ENCODE measurements at regions not wholly inside any gene's neighbourhood (a gene's known extent, or its start where the extent isn't known, plus 50 kb on each side); places are given as distances from the start of the nearest gene placed in this dataset.

DNA sequence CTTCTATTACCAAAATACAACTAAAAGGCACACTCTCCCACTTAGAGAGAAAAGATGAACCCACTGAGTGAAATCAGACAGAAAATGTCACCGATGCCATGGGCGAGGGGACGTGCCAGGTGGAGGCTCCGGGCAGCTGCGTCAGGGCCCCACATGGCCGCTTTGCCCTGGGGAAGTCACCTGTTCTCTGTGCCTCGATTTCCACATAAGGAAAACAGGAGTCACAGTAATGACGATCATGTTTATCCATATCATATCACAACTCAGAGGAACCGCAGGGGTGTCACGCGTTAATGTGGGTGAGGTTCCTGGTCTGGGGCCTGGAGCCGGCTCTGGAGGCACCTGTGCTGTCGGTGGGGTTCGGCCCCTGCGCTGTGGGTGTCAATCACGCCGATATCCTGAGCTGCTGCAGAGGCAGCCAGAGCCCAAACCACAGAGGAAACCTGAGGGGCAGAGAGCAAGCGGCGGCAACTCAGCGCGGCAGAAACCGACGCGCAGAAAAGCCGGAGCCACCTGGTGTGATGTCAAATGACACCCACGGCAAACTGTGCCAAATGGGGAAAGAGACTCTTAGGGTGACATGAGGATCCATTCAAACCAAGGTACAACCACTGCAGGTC, 243.7 kb downstream of the BRD1 start:
- no peak for TF ChIP-seq EZH2phosphoT487 (IDR thresholded peaks at IDR 0.05; ENCODE audit: borderline replicate concordance, low read length)
- no peak for TF ChIP-seq EZH2 (IDR thresholded peaks at IDR 0.05; ENCODE audit: low read length, unreplicated experiment)
- TF ChIP-seq, protein P1, sequence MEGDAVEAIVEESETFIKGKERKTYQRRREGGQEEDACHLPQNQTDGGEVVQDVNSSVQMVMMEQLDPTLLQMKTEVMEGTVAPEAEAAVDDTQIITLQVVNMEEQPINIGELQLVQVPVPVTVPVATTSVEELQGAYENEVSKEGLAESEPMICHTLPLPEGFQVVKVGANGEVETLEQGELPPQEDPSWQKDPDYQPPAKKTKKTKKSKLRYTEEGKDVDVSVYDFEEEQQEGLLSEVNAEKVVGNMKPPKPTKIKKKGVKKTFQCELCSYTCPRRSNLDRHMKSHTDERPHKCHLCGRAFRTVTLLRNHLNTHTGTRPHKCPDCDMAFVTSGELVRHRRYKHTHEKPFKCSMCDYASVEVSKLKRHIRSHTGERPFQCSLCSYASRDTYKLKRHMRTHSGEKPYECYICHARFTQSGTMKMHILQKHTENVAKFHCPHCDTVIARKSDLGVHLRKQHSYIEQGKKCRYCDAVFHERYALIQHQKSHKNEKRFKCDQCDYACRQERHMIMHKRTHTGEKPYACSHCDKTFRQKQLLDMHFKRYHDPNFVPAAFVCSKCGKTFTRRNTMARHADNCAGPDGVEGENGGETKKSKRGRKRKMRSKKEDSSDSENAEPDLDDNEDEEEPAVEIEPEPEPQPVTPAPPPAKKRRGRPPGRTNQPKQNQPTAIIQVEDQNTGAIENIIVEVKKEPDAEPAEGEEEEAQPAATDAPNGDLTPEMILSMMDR (conservative IDR thresholded peaks at IDR 0.05; ENCODE audit: low read depth, low read length) = no peak

Measured in PC-3 (cell line).